HT1080 (cell line): ENCODE measurements at regions not wholly inside any gene's neighbourhood (a gene's known extent, or its start where the extent isn't known, plus 50 kb on each side); places are given as distances from the start of the nearest gene placed in this dataset.

ENCODE experiments used
- DNase-seq: peaks from one replicate; pipeline ENCODE4 v3.0.0-alpha.2; 2015; ENCODE audit warnings: low read depth

GRCh38 chr9:116064970-116065369, 88.6 kb upstream of the PAPPA start:
- no peak for DNase-seq

GRCh38 chr9:116066221-116066620, 87.4 kb upstream of the PAPPA start:
- DNase-seq = peak; percentile 8

- no peak for DNase-seq
Measured at GRCh38 chr9:116067566-116067965, 86.0 kb upstream of the PAPPA start.

- no peak for DNase-seq
Measured at GRCh38 chr9:116070256-116070914, 83.2 kb upstream of the PAPPA start.

- no peak for DNase-seq
Measured at GRCh38 chr9:116072046-116072445, 81.5 kb upstream of the PAPPA start.

GRCh38 chr9:116073826-116074225, 79.8 kb upstream of the PAPPA start:
- peak; percentile 33 for DNase-seq

- peak; percentile 29 for DNase-seq
Measured at GRCh38 chr9:116074658-116075057, 78.9 kb upstream of the PAPPA start.

GRCh38 chr9:116075191-116075590, 78.4 kb upstream of the PAPPA start:
- DNase-seq = peak; percentile 60

- DNase-seq = no peak
Measured at GRCh38 chr9:116078640-116079039, 75.0 kb upstream of the PAPPA start.

GRCh38 chr9:116080561-116080960, 73.0 kb upstream of the PAPPA start:
- DNase-seq = no peak

- DNase-seq = no peak
Measured at GRCh38 chr9:116081435-116082115, 72.0 kb upstream of the PAPPA start.

GRCh38 chr9:116083837-116084236, 69.8 kb upstream of the PAPPA start:
- DNase-seq = no peak

- no peak for DNase-seq
Measured at GRCh38 chr9:116084497-116084896, 69.1 kb upstream of the PAPPA start.

- no peak for DNase-seq
Measured at GRCh38 chr9:116087246-116087645, 66.3 kb upstream of the PAPPA start.

GRCh38 chr9:116087751-116088194, 65.8 kb upstream of the PAPPA start:
- DNase-seq = peak; percentile 83

GRCh38 chr9:116088396-116088795, 65.2 kb upstream of the PAPPA start:
- DNase-seq = no peak

GRCh38 chr9:116090030-116090770, 63.4 kb upstream of the PAPPA start:
- peak; percentile 29 for DNase-seq

GRCh38 chr9:116094846-116095245, 58.7 kb upstream of the PAPPA start:
- no peak for DNase-seq

- DNase-seq = no peak
Measured at GRCh38 chr9:116095403-116095802, 58.2 kb upstream of the PAPPA start.

GRCh38 chr9:116096046-116096445, 57.5 kb upstream of the PAPPA start:
- peak; percentile 77 for DNase-seq

GRCh38 chr9:116096853-116097252, 56.7 kb upstream of the PAPPA start:
- no peak for DNase-seq

- DNase-seq = no peak
Measured at GRCh38 chr9:116098476-116098875, 55.1 kb upstream of the PAPPA start.
